Stimulated activated naive B cell treated with anti-CD40 and anti-IgM and Interleukin-4, amounts not matched to agents 10 μg/mL and 1 μg/mL and 100 μg/mL, for 72 hours (primary cell): ENCODE measurements at regions not wholly inside any gene's neighbourhood (a gene's known extent, or its start where the extent isn't known, plus 50 kb on each side); places are given as distances from the start of the nearest gene placed in this dataset.

Experiments
- ATAC-seq, 2 donors: fragments of 150-1000 bp; cut with Tn5 transposase; replicated peaks; 2 replicates each; pipeline ENCODE4 v1.10.0; 2021; ENCODE audit warnings: moderate library complexity in 1 of 2
- DNase-seq: peaks from one replicate; pipeline ENCODE4 v3.0.0; 2021
- H3K27ac Mint-ChIP-seq: one replicate; pipeline ENCODE4 v1.8.0; 2022; ENCODE audit warnings: mild to moderate bottlenecking, mixed read lengths
- H3K27me3 Mint-ChIP-seq, 2 donors: one replicate each; pipeline ENCODE4 v1.8.0; 2022; ENCODE audit warnings: mixed read lengths in 2 of 2
- H3K36me3 Mint-ChIP-seq, 2 donors: one replicate each; pipeline ENCODE4 v1.8.0; 2022; ENCODE audit warnings: mixed read lengths in 2 of 2, mild to moderate bottlenecking in 1 of 2
- H3K4me1 Mint-ChIP-seq, 2 donors: one replicate each; pipeline ENCODE4 v1.8.0; 2022; ENCODE audit warnings: mixed read lengths in 2 of 2, mild to moderate bottlenecking in 1 of 2
- H3K4me3 Mint-ChIP-seq, 2 donors: one replicate each; pipeline ENCODE4 v1.8.0; 2022; ENCODE audit warnings: mild to moderate bottlenecking in 2 of 2, mixed read lengths in 2 of 2, moderate library complexity in 1 of 2
- H3K9me3 Mint-ChIP-seq, 2 donors: one replicate each; pipeline ENCODE4 v1.8.0; 2022; ENCODE audit warnings: mixed read lengths in 2 of 2, mild to moderate bottlenecking in 1 of 2

DNA sequence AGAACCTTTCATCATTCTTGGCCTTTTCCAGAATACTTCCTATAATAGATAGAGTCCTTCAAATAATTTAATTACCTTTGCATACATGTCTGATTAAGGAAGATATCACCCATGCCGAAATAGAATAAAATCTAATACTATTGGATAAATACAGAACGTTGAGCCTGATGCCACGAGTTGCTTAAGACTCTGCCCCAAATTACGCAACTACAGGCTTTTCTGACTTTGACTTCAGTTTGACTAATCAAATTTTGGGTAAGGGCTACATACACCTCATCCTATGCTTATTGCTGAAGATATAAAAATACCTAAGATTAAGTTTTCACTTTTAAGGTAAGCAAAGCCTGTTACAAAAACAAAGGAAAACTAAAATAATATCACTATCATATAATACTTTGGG is 1065.1 kb upstream of the NRXN1 start:
- peaks cover 2 to 11% of the 10 kb centered on the region in 2 donors for H3K9me3 Mint-ChIP-seq
- DNase-seq: no peak
- ATAC-seq: no peak

DNA sequence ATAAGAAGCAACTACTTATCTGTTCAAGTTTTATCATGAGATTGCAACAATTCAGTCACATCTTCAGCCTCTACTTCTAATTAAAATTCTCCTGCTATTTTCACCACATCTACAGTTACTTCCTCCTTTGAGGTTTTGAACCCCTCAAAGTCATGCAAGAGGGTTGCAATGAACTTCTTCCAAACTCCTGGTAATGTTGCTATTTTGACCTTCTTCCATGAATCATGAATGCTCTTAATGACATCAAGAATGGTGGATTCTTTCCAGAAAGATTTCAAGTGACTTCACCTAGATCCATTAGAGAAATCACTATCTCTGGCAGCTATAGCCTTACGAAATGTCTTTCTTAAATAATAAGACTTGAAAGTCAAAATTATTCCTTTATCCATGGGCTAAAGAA is 1052.8 kb upstream of the NRXN1 start:
- Mint-ChIP-seq H3K4me1 (no peaks in the 10 kb centered on the region), H3K27ac (no peak overlapping the region), H3K27me3 (no peaks in the 10 kb centered on the region), H3K4me3 (no peak overlapping the region), H3K36me3 (no peaks in the 10 kb centered on the region), H3K9me3 (no peaks in the 10 kb centered on the region)
- ATAC-seq (no peak), DNase-seq (no peak)

More for the DNA sequence above, 1065.1 kb upstream of the NRXN1 start:
- H3K27ac Mint-ChIP-seq: no peak overlapping the region
- H3K36me3 Mint-ChIP-seq: no peaks in the 10 kb centered on the region
- no peaks in the 10 kb centered on the region for H3K27me3 Mint-ChIP-seq
- no peaks in the 10 kb centered on the region for H3K4me1 Mint-ChIP-seq
- no peak overlapping the region for H3K4me3 Mint-ChIP-seq

DNA sequence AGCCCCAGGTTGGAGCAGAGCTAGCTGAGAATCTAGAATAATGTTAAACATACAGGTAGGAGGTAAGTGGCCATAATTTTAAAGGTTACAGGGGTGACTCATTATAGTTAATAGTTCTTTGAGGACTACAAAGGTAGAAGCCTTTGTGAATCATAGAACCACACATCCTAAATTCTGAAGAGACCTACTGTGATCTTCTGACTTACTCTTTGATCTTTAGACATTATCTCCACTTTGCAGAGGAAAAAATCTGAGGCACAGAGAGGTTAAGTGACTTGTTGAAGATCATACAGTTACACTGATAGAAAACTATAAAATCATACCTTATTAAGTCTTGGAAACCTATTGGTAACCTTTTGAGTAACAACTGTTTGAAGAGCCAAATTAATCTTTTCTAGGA is 1051.3 kb upstream of the NRXN1 start:
- H3K4me3 Mint-ChIP-seq: no peak overlapping the region
- H3K4me1 Mint-ChIP-seq: no peaks in the 10 kb centered on the region
- ATAC-seq: no peak

DNA sequence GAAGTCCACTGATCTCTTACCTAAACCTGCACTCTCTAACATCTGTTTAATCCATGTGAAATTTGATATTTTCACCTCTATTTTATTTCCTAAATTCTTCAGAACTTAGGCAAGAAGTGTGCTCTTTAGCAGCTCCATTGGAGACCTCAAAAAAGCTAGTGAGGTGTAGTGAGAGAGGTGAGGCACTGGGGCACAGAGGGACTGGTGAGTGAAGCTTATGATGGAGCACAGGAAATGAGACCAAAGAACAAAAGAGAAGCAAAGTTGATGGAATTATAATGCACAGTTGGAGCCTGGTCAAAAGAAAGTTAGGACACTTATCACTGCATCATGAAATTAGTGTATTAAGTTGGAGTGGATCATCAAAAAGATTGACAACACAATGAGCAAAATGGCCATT is 1050.7 kb upstream of the NRXN1 start:
- H3K27ac Mint-ChIP-seq: no peak overlapping the region
- H3K4me1 Mint-ChIP-seq: no peaks in the 10 kb centered on the region
- H3K4me3 Mint-ChIP-seq: no peak overlapping the region
- no peak for DNase-seq
- ATAC-seq: no peak
- H3K36me3 Mint-ChIP-seq: no peaks in the 10 kb centered on the region
- H3K27me3 Mint-ChIP-seq: no peaks in the 10 kb centered on the region
- no peaks in the 10 kb centered on the region for H3K9me3 Mint-ChIP-seq

More for the DNA sequence above, 1051.3 kb upstream of the NRXN1 start:
- H3K36me3 Mint-ChIP-seq: no peaks in the 10 kb centered on the region
- no peaks in the 10 kb centered on the region for H3K9me3 Mint-ChIP-seq
- DNase-seq: no peak
- no peaks in the 10 kb centered on the region for H3K27me3 Mint-ChIP-seq
- H3K27ac Mint-ChIP-seq: no peak overlapping the region

DNA sequence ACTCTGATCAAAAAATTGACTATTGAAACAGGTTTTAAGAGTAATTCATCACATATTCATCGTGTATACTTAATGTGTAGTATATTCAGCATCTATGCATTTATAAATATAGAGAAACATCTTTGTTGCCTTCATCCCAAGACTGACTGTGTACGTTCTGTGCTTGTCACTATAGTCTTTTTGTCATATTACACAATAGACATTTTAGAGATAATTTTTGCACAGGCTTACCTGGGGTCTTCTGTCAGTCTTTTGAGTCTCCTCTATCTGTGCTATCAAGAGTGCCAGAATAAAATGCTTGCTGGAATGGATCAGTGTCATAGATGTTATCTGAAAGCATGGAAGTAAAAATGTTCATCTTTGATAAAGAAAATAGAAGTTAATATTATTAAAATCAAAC is 1047.7 kb upstream of the NRXN1 start:
- H3K9me3 Mint-ChIP-seq: peaks cover 0 to 5% of the 10 kb centered on the region in 2 donors
- no peak for DNase-seq
- H3K27me3 Mint-ChIP-seq: no peaks in the 10 kb centered on the region
- H3K4me3 Mint-ChIP-seq: no peak overlapping the region
- H3K4me1 Mint-ChIP-seq: no peaks in the 10 kb centered on the region
- no peaks in the 10 kb centered on the region for H3K36me3 Mint-ChIP-seq
- ATAC-seq: no peak
- no peak overlapping the region for H3K27ac Mint-ChIP-seq

DNA sequence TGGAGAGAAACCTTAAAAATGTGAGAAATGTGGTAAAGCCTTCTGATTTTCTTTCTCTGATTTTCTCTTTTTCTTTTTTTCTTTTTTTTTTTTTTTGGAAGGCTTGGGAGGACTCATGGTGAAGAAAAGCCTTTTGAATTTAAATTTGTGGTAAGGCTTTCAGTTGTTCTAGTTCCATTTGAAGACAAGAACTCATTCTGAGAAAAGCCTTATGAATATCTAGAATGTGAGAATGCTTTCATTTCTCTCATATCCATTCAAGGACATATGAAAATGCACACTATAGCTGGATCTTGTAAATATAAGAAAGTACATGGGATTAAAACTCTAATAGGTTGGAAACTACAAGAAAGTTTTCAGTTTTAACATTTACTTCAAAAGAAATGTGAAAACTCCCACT is 1045.2 kb upstream of the NRXN1 start:
- Mint-ChIP-seq H3K27me3 (no peaks in the 10 kb centered on the region), H3K4me1 (peaks cover 0 to 6% of the 10 kb centered on the region in 2 donors), H3K9me3 (peaks cover 0 to 5% of the 10 kb centered on the region in 2 donors), H3K27ac (no peak overlapping the region), H3K36me3 (no peaks in the 10 kb centered on the region), H3K4me3 (no peak overlapping the region)
- DNase-seq: no peak
- ATAC-seq: no peak

DNA sequence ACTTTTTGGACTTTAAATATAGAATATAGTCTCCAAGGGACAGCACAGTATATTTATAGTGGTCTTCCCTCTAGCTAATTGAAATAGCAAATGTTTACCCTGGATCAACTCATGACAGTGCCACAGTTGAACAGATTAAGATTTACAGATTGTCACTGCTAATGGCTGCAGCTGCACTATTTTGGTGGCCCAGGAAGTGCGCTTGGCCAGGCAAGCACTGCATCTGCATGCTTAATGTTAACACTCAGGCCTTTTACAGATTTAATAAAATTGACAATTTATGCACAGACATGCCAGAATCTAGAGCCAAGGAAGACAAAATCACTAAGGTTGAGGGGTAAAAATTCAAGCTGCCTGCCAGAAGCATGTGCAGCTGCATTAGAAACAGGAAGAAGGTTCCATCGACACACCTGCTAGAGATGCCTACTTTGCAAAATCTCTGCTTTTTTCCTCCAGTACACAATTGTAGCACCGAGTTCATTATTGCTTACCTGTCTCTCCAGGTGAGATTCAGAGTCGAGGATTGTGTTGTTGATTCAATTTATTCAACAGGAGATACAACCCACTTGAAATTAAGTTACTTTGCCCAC is 1042.3 kb upstream of the NRXN1 start:
- H3K9me3 Mint-ChIP-seq: peaks cover 0 to 5% of the 10 kb centered on the region in 2 donors
- no peaks in the 10 kb centered on the region for H3K27me3 Mint-ChIP-seq
- ATAC-seq (no peak), DNase-seq (no peak)
- no peak overlapping the region for H3K4me3 Mint-ChIP-seq
- H3K36me3 Mint-ChIP-seq: no peaks in the 10 kb centered on the region
- no peak overlapping the region for H3K27ac Mint-ChIP-seq
- peaks cover 0 to 6% of the 10 kb centered on the region in 2 donors for H3K4me1 Mint-ChIP-seq

DNA sequence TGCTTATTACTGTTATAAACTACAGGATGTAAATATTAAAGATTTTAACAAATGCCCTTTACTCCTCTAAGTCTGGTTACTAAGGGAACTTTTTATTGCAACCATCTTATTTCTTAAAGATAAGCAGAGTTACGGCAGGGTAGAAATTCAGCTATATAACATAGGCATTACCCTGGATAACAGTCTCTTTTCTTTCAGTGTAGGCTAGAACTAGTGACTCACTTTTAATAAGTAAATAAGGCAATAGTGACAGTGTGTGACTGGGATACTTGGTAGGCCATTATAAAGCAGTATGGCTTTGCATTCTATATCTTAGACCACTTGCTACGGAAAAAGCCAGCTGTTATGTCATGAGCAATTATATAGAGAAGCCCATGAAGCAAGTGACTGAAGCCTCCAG is 1041.0 kb upstream of the NRXN1 start:
- Mint-ChIP-seq H3K9me3 (peaks cover 0 to 5% of the 10 kb centered on the region in 2 donors), H3K27ac (no peak overlapping the region), H3K36me3 (no peaks in the 10 kb centered on the region), H3K4me1 (peaks cover 0 to 6% of the 10 kb centered on the region in 2 donors), H3K27me3 (no peaks in the 10 kb centered on the region), H3K4me3 (no peak overlapping the region)
- DNase-seq: no peak
- no peak for ATAC-seq

DNA sequence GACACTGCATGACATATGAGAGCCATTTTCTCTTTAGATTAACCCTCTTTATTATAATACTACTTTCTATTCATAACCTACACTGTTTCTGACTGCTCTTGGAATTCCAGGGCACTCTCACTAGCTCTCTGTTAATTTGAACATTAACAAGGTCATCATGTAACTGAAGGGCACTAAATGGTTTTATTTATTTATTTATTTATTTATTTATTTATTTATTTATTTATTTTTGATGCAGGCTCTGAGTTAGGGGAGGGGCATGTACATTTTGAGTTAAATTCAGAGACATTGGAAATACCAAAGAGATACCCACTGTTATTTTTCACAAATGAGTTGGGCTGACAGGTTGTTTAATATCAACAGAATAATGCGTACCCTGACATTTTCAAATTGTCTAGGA is 1038.7 kb upstream of the NRXN1 start:
- Mint-ChIP-seq H3K9me3 (peaks cover 0 to 1% of the 10 kb centered on the region in 2 donors), H3K27ac (no peak overlapping the region), H3K27me3 (no peaks in the 10 kb centered on the region), H3K4me3 (no peak overlapping the region), H3K36me3 (no peaks in the 10 kb centered on the region), H3K4me1 (peaks cover 0 to 6% of the 10 kb centered on the region in 2 donors)
- no peak for DNase-seq
- ATAC-seq: no peak

DNA sequence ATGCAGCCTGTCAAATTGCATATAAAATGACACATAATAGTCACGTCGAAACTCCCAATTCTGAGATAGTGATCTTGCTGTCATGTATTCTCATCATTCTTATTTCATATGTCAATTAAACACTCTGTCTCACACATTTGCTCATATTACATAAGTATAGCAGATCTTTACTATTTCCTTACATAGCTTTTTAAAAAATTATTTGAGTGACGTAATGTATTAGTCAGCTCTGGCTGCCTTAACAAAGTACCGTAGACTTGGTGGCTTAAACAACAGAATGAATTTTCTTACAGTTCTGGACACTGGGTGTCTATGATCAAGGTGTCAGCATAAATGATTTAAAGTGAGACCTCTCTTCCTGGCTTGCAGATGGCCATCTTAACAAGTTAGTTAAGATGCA is 1032.3 kb upstream of the NRXN1 start:
- Mint-ChIP-seq H3K27me3 (no peaks in the 10 kb centered on the region), H3K36me3 (no peaks in the 10 kb centered on the region), H3K4me1 (no peaks in the 10 kb centered on the region), H3K27ac (no peak overlapping the region), H3K9me3 (peaks cover 5 to 6% of the 10 kb centered on the region in 2 donors), H3K4me3 (no peak overlapping the region)
- ATAC-seq: no peak
- DNase-seq: no peak

DNA sequence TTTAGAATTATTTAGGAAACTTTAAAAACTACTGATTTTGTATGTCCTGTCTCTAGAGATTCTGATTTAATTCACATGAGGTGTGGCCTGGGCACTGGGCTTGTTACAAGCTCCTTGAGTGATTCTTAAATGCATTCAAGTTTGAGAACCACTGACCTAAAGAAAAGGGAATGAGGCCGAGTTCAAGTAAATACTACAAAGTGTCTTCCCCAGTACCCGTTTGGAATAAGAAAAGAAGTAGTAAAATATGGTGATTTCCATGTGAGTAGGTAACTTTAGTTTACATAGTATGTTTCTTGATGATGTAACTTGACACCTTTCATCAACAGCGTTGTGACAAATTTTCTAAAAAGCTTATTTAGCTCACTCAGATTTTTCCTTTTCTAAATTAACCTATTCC is 1022.9 kb upstream of the NRXN1 start:
- no peaks in the 10 kb centered on the region for H3K4me1 Mint-ChIP-seq
- H3K27me3 Mint-ChIP-seq: no peaks in the 10 kb centered on the region
- H3K36me3 Mint-ChIP-seq: no peaks in the 10 kb centered on the region
- no peak overlapping the region for H3K27ac Mint-ChIP-seq
- H3K4me3 Mint-ChIP-seq: no peak overlapping the region
- DNase-seq: no peak
- H3K9me3 Mint-ChIP-seq: peaks cover 15 to 18% of the 10 kb centered on the region in 2 donors
- no peak for ATAC-seq

DNA sequence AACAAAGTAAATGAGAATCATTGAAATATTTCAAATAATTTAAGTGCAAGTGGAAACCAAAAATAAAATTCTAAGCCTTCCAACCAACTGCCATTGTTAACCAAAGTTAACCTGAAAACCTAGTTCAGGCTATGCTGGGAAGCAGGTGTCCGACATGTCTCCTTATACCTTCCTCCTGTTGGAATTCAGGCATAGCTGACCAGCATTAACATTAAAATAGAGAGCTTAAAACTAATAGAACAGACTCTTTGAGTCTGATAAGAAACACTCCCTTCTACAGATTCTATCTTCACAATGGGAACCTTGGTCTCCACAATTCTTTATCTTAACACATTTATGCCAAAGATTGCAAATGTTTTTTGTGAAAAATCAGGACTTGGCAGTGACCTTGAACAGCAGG is 1004.9 kb upstream of the NRXN1 start:
- Mint-ChIP-seq H3K27me3 (no peaks in the 10 kb centered on the region), H3K27ac (no peak overlapping the region), H3K36me3 (no peaks in the 10 kb centered on the region), H3K9me3 (peaks cover 0 to 3% of the 10 kb centered on the region in 2 donors), H3K4me3 (no peak overlapping the region), H3K4me1 (no peaks in the 10 kb centered on the region)
- ATAC-seq: no peak
- DNase-seq: no peak

DNA sequence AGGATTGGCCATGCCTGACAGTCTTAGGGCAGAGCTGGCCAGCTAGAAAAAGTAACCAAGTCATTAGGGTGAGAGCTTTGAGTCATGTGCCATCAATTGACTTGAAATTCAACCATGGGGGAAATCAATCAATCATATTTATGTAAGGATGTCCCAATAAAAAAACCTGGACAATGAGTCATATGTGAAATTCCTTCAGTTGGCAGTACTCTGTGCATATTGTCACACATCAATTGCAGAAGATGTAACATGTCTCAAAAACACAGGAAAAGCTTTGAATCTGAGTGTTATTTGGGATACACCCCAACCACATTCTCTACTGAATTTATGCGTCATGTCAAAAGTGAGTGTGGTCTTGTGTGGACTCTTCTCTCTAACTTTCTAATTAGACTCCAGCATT is 1004.1 kb upstream of the NRXN1 start:
- ATAC-seq: no peak
- Mint-ChIP-seq H3K27me3 (no peaks in the 10 kb centered on the region), H3K4me3 (no peak overlapping the region), H3K4me1 (no peaks in the 10 kb centered on the region), H3K27ac (no peak overlapping the region), H3K36me3 (no peaks in the 10 kb centered on the region), H3K9me3 (peaks cover 0 to 3% of the 10 kb centered on the region in 2 donors)
- DNase-seq: no peak

DNA sequence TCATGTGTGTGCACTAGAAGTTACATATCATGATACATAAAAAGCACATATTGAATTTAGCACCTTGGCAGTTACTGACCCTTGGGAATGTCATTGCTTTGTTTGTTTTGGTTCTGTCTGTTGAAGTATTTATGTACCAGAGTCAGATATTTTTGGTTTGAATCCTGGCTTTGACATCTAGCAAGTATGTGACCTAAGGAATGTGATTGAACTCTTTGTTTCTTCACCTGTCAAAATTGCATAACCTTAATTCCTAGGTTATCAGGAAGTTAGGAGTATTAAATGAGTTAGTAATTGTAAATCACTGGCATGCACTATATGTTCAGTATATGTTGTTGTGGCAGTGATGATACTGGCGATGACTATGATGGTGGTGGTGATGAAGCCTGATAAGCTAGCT is 1003.5 kb upstream of the NRXN1 start:
- DNase-seq (no peak), ATAC-seq (no peak)
- H3K9me3 Mint-ChIP-seq: peaks cover 3 to 4% of the 10 kb centered on the region in 2 donors
- no peaks in the 10 kb centered on the region for H3K4me1 Mint-ChIP-seq
- H3K27me3 Mint-ChIP-seq: no peaks in the 10 kb centered on the region
- no peaks in the 10 kb centered on the region for H3K36me3 Mint-ChIP-seq
- no peak overlapping the region for H3K27ac Mint-ChIP-seq
- H3K4me3 Mint-ChIP-seq: no peak overlapping the region

DNA sequence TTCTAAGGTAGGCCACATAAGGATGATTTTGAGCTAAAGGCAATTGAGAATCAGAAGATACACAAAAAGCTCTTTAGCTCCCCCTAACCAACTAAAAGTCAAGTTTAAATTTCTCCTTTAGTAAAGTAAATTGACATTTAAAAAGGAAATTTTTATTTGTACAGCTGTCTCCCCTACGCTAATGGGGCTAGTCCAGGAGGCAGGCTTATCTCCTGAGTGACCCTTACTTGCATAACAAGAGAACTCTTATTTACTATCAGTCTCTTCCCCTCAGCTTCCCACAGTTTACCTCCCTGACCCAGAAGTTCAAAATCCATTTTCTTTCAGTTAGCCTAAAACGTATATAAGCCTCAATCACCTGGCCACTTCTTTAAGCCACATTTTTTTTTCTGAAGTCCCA is 1002.8 kb upstream of the NRXN1 start:
- ATAC-seq (no peak), DNase-seq (no peak)
- H3K27ac Mint-ChIP-seq: no peak overlapping the region
- H3K36me3 Mint-ChIP-seq: no peaks in the 10 kb centered on the region
- no peak overlapping the region for H3K4me3 Mint-ChIP-seq
- peaks cover 3 to 4% of the 10 kb centered on the region in 2 donors for H3K9me3 Mint-ChIP-seq
- no peaks in the 10 kb centered on the region for H3K4me1 Mint-ChIP-seq
- no peaks in the 10 kb centered on the region for H3K27me3 Mint-ChIP-seq

DNA sequence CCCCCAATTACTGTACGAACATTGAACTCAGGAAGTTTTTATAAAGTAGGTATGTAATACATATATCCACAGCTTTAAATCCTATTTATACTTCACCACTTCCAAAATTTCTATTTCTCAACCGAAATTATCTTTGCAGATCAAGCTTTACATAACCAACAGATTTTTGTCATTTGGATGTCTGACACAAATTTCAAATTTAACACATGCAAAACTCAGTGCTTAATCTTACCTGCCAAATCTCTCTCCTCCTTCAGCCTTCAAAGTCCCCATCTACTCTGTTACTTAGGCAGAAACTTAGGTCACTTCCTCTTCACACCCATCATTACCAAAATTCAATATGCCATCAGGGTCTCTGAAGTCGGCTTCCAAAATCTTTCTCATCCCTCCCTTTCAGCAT is 990.1 kb upstream of the NRXN1 start:
- DNase-seq (no peak), ATAC-seq (no peak)
- no peaks in the 10 kb centered on the region for H3K36me3 Mint-ChIP-seq
- H3K4me3 Mint-ChIP-seq: no peak overlapping the region
- H3K9me3 Mint-ChIP-seq: peaks cover 11 to 21% of the 10 kb centered on the region in 2 donors
- H3K27ac Mint-ChIP-seq: no peak overlapping the region
- no peaks in the 10 kb centered on the region for H3K4me1 Mint-ChIP-seq
- no peaks in the 10 kb centered on the region for H3K27me3 Mint-ChIP-seq
